CD14-positive monocyte (primary cell): ENCODE measurements at regions not wholly inside any gene's neighbourhood (a gene's known extent, or its start where the extent isn't known, plus 50 kb on each side); places are given as distances from the start of the nearest gene placed in this dataset.

Source experiments
- DNase-seq, 3 donors: peaks; one replicate each; pipeline ENCODE4 v3.0.0-alpha.2; 2011 to 2022
- H2AFZ ChIP-seq: 2 replicates; pipeline ENCODE4 v1.6.0; 2012; ENCODE audit warnings: mild to moderate bottlenecking, low read depth, low read length, inconsistent platforms; ENCODE audit not compliant: insufficient read depth, poor library complexity, severe bottlenecking
- H3K27ac ChIP-seq, 2 donors: 1 replicate in 1 of 2; 2 replicates in 1 of 2; pipeline ENCODE4 v1.5.1; 2012 to 2013; ENCODE audit warnings: low read length in 2 of 2, control low read depth in 1 of 2, inconsistent platforms in 1 of 2, low read depth in 1 of 2, mild to moderate bottlenecking in 1 of 2
- H3K27me3 ChIP-seq, 2 donors: one replicate each; pipeline versions ENCODE4 v1.6.0 to v1.6.1; 2011 to 2013; ENCODE audit warnings: low read length in 2 of 2; ENCODE audit not compliant: control insufficient read depth in 2 of 2, insufficient read depth in 2 of 2
- H3K36me3 ChIP-seq, 2 donors: replicated peaks in 1 of 2; 1 replicate in 1 of 2; 2 replicates in 1 of 2; pipeline versions ENCODE4 v1.5.1 to v1.6.1; 2012 to 2013; ENCODE audit warnings: low read length in 2 of 2, control low read depth in 1 of 2, inconsistent platforms in 1 of 2, mild to moderate bottlenecking in 1 of 2; ENCODE audit not compliant: insufficient read depth in 2 of 2, control insufficient read depth in 1 of 2
- H3K4me1 ChIP-seq, 2 donors: 1 replicate in 1 of 2; 2 replicates in 1 of 2; pipeline versions ENCODE4 v1.5.1 to v1.6.1; 2012 to 2013; ENCODE audit warnings: low read length in 2 of 2, control low read depth in 1 of 2, inconsistent platforms in 1 of 2, mild to moderate bottlenecking in 1 of 2, moderate library complexity in 1 of 2; ENCODE audit not compliant: insufficient read depth in 2 of 2, control insufficient read depth in 1 of 2
- H3K4me2 ChIP-seq: replicated peaks from 2 replicates; pipeline ENCODE3; 2012; ENCODE audit warnings: low read length, moderate library complexity, mild to moderate bottlenecking; ENCODE audit not compliant: poor library complexity, severe bottlenecking; ENCODE audit errors: extremely low read depth
- H3K4me3 ChIP-seq, 3 experiments: fragments of 200-600 bp in 1 of 3; sonication (generic) in 1 of 3; replicated peaks in 1 of 3; 1 replicate in 2 of 3; 2 replicates in 1 of 3; pipeline ENCODE4 v1.5.1; 2011 to 2013; ENCODE audit warnings: low read length in 3 of 3, mild to moderate bottlenecking in 3 of 3, control low read depth in 2 of 3, low read depth in 2 of 3, inconsistent platforms in 1 of 3, moderate library complexity in 1 of 3
- H3K79me2 ChIP-seq: 2 replicates; pipeline ENCODE4 v1.6.0; 2012; ENCODE audit warnings: mild to moderate bottlenecking, control low read depth, inconsistent platforms, low read length, moderate library complexity; ENCODE audit not compliant: insufficient read depth
- H3K9ac ChIP-seq: 2 replicates; pipeline ENCODE4 v1.6.0; 2017; ENCODE audit warnings: low read length, mild to moderate bottlenecking; ENCODE audit not compliant: insufficient read depth, poor library complexity, severe bottlenecking
- H3K9me3 ChIP-seq, 2 donors: replicated peaks in 1 of 2; 1 replicate in 1 of 2; 2 replicates in 1 of 2; pipeline versions ENCODE4 v1.5.1 to v1.6.1; 2012 to 2013; ENCODE audit warnings: low read length in 2 of 2, control low read depth in 1 of 2; ENCODE audit not compliant: control insufficient read depth in 1 of 2, insufficient read depth in 1 of 2
- H4K20me1 ChIP-seq: 2 replicates; pipeline ENCODE4 v1.6.0; 2012; ENCODE audit warnings: mild to moderate bottlenecking, low read length, control low read depth, moderate library complexity; ENCODE audit not compliant: insufficient read depth
- H3K27ac Mint-ChIP-seq, 7 donors: one replicate each; pipeline ENCODE4 v1.8.0; 2020; ENCODE audit warnings: mild to moderate bottlenecking in 7 of 7, mixed read lengths in 7 of 7, moderate library complexity in 6 of 7, inconsistent platforms in 2 of 7
- H3K27me3 Mint-ChIP-seq, 3 donors: one replicate each; pipeline ENCODE4 v1.8.0; 2021 to 2022; ENCODE audit warnings: low read depth in 3 of 3, mild to moderate bottlenecking in 3 of 3, mixed read lengths in 3 of 3, moderate library complexity in 3 of 3, inconsistent platforms in 1 of 3
- H3K36me3 Mint-ChIP-seq, 2 donors: one replicate each; pipeline ENCODE4 v1.8.0; 2020; ENCODE audit warnings: mixed read lengths in 2 of 2, inconsistent platforms in 1 of 2, mild to moderate bottlenecking in 1 of 2
- H3K4me1 Mint-ChIP-seq: one replicate; pipeline ENCODE4 v1.8.0; 2020; ENCODE audit warnings: mild to moderate bottlenecking, mixed read lengths
- H3K4me3 Mint-ChIP-seq, 2 donors: one replicate each; pipeline ENCODE4 v1.8.0; 2020; ENCODE audit warnings: mild to moderate bottlenecking in 2 of 2, mixed read lengths in 2 of 2, moderate library complexity in 1 of 2
- H3K9me3 Mint-ChIP-seq, 7 donors: one replicate each; pipeline ENCODE4 v1.8.0; 2020 to 2022; ENCODE audit warnings: mixed read lengths in 7 of 7, mild to moderate bottlenecking in 6 of 7, moderate library complexity in 6 of 7, inconsistent platforms in 2 of 7
- WGBS: methylation state at CpG from one replicate; pipeline ENCODE4 v1.1.5; 2013; ENCODE audit warnings: missing lambda C conversion rate; ENCODE audit not compliant: insufficient coverage; 5-methylcytosine and 5-hydroxymethylcytosine counted together
- intact Hi-C, 2 donors: fragments of 100-400 bp; cut with micrococcal nuclease; formaldehyde crosslinking; loops; one replicate each; pipeline versions ENCODE4 v1.15.0 to v1.15.1; 2023
- TF ChIP-seq, protein P1 (sequence below): fragments of 200-600 bp; IDR thresholded peaks from one replicate; pipeline ENCODE4 v1.8.0; 2022; ENCODE audit warnings: antibody characterized with exemption, mild to moderate bottlenecking

DNA sequence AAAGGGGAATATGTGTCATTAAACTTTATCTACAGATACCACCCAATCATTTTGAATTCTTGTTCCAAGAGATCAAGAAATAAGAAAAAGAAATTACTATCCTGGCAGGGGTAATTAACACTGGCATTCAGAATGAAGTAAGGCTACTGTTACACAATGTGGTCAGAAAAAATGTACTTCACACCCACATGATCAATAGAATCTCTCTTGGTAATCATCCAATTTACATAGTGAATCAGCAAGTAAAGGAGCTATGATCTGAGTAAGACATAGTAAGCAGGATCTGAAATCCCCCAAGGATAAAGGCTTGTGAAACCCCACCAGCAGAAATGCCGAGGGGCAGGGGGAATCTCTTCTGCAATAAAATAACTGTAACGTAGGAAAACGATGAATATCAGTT, 466.5 kb downstream of the FAM181B start:
- WGBS, result 100% methylated on average over 1 of the region's 3 CpGs
- Mint-ChIP-seq H3K27me3 (no peaks in the 10 kb centered on the region), H3K9me3 (peaks cover 0 to 4% (median 0%) of the 10 kb centered on the region in 7 donors), H3K27ac (no peak overlapping the region), H3K4me3 (no peak overlapping the region), H3K4me1 (no peaks in the 10 kb centered on the region), H3K36me3 (no peaks in the 10 kb centered on the region)
- no peak for DNase-seq
- no peaks in the 10 kb centered on the region for H4K20me1 ChIP-seq
- H3K4me3 ChIP-seq, result no peak overlapping the region
- no peaks in the 10 kb centered on the region for H3K4me1 ChIP-seq
- intact Hi-C loops, result no loop called here
- H3K9me3 ChIP-seq, result no peaks in the 10 kb centered on the region
- TF ChIP-seq, protein P1, sequence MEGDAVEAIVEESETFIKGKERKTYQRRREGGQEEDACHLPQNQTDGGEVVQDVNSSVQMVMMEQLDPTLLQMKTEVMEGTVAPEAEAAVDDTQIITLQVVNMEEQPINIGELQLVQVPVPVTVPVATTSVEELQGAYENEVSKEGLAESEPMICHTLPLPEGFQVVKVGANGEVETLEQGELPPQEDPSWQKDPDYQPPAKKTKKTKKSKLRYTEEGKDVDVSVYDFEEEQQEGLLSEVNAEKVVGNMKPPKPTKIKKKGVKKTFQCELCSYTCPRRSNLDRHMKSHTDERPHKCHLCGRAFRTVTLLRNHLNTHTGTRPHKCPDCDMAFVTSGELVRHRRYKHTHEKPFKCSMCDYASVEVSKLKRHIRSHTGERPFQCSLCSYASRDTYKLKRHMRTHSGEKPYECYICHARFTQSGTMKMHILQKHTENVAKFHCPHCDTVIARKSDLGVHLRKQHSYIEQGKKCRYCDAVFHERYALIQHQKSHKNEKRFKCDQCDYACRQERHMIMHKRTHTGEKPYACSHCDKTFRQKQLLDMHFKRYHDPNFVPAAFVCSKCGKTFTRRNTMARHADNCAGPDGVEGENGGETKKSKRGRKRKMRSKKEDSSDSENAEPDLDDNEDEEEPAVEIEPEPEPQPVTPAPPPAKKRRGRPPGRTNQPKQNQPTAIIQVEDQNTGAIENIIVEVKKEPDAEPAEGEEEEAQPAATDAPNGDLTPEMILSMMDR, result no peak
- H3K27ac ChIP-seq, result no peak overlapping the region
- H2AFZ ChIP-seq, result no peak overlapping the region
- no peaks in the 10 kb centered on the region for H3K27me3 ChIP-seq
- H3K4me2 ChIP-seq, result no peak overlapping the region
- H3K79me2 ChIP-seq, result no peaks in the 10 kb centered on the region
- H3K36me3 ChIP-seq, result no peaks in the 10 kb centered on the region
- H3K9ac ChIP-seq, result no peak overlapping the region

- Histone ChIP-seq H3K27ac (no peak overlapping the region), H2AFZ (no peak overlapping the region), H3K4me2 (no peak overlapping the region), H3K4me1 (no peaks in the 10 kb centered on the region), H3K27me3 (no peaks in the 10 kb centered on the region), H4K20me1 (no peaks in the 10 kb centered on the region), H3K36me3 (no peaks in the 10 kb centered on the region), H3K9ac (no peak overlapping the region), H3K4me3 (no peak overlapping the region), H3K79me2 (no peaks in the 10 kb centered on the region), H3K9me3 (no peaks in the 10 kb centered on the region)
- H3K4me3 Mint-ChIP-seq, result no peak overlapping the region
- peaks cover 0 to 3% (median 1%) of the 10 kb centered on the region in 7 donors for H3K9me3 Mint-ChIP-seq
- no peaks in the 10 kb centered on the region for H3K36me3 Mint-ChIP-seq
- H3K27me3 Mint-ChIP-seq, result peaks cover 0 to 3% (median 0%) of the 10 kb centered on the region in 3 donors
- H3K27ac Mint-ChIP-seq, result no peak overlapping the region
- no CpG with 5 or more reads among the region's 1 CpG for WGBS
- DNase-seq, result no peak
- intact Hi-C loops, result no loop called here
- no peaks in the 10 kb centered on the region for H3K4me1 Mint-ChIP-seq
- TF ChIP-seq, protein P1, result no peak
Measured at GRCh38 chr11:82261367-82261766, 472.3 kb downstream of the FAM181B start.
